C4-2B (cell line): ENCODE measurements at regions not wholly inside any gene's neighbourhood (a gene's known extent, or its start where the extent isn't known, plus 50 kb on each side); places are given as distances from the start of the nearest gene placed in this dataset.

Source experiments
- ZFX ChIP-seq: fragments of 450-650 bp; IDR thresholded peaks from 2 replicates; pipeline ENCODE4 v1.6.1; 2017
- TF ChIP-seq, protein P1 (sequence below): fragments of 450-650 bp; conservative IDR thresholded peaks from 2 replicates; pipeline ENCODE4 v1.5.1; 2017; ENCODE audit warnings: mild to moderate bottlenecking

GRCh38 chr6:139753198-139753861 lies 378.9 kb upstream of the CITED2 start:
- TF ChIP-seq, protein P1, sequence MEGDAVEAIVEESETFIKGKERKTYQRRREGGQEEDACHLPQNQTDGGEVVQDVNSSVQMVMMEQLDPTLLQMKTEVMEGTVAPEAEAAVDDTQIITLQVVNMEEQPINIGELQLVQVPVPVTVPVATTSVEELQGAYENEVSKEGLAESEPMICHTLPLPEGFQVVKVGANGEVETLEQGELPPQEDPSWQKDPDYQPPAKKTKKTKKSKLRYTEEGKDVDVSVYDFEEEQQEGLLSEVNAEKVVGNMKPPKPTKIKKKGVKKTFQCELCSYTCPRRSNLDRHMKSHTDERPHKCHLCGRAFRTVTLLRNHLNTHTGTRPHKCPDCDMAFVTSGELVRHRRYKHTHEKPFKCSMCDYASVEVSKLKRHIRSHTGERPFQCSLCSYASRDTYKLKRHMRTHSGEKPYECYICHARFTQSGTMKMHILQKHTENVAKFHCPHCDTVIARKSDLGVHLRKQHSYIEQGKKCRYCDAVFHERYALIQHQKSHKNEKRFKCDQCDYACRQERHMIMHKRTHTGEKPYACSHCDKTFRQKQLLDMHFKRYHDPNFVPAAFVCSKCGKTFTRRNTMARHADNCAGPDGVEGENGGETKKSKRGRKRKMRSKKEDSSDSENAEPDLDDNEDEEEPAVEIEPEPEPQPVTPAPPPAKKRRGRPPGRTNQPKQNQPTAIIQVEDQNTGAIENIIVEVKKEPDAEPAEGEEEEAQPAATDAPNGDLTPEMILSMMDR = no peak
- no peak for TF ChIP-seq ZFX
